NCI-H1048 (cell line): ENCODE measurements at regions not wholly inside any gene's neighbourhood (a gene's known extent, or its start where the extent isn't known, plus 50 kb on each side); places are given as distances from the start of the nearest gene placed in this dataset.

Source experiments
- DNase-seq: peaks from one replicate; lab custom pipeline; 2025; lab: John Stamatoyannopoulos, UW

DNA sequence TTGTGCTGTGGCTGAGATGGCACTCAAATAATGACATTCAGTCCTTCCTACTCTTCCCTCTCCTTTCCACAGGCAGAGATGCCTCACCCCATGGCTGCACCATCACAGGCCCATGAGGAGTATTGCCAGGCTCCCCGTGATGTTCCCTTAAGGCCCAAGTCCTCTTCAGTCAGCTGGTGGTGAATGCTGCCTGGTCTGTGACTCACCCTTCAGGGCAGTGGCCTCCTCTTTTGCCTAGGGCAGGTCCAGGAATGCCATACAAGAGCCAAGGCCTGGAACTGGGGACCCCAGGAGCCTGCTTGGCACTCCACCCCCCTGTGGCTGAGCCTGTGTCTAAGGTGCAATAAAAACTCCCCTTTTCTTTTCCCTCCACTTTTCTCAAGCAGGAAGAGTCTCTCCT is 144.2 kb upstream of the GEMIN8 start:
- DNase-seq, result no peak

GRCh38 chrX:14164828-14165227 is 135.1 kb upstream of the GEMIN8 start:
- no peak for DNase-seq

DNA sequence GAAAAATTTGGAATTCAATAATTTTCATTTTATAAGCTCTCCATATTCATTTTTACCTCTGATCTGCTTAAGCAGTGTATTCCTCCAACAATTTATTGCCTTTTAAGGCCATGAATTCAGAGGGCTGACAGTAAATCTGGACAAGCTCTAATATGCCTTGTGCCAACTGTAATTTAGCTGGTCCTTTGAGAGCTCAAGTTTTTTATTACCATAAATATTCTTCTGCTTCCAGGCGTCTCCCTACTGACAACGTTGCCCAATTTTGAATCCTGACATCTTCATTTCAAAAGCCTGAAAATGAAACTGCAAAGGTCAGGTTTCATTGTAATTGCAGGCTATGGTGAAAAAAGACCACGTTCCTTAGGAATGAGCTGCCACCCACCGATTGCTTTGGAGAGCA is 95.8 kb upstream of the GEMIN8 start:
- no peak for DNase-seq

DNA sequence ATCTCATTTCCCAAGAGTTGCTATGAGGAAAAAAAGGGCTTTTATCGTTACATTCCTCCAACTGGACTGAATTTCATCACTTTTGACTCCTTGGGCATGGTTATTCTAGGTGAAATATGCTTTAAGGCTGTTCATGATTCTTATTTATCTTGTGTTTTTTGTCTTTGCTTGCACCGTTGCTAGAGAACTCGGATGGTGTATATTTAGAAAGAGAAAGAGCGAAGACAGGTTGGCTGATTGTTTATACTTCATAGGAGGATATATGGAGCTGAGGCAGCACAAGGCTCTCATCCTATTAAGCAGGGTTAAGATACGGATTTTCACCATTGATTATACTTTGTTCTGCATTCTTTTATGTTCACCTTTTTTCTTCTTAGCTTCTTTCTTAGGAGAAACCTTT is 94.9 kb upstream of the GEMIN8 start:
- no peak for DNase-seq

DNA sequence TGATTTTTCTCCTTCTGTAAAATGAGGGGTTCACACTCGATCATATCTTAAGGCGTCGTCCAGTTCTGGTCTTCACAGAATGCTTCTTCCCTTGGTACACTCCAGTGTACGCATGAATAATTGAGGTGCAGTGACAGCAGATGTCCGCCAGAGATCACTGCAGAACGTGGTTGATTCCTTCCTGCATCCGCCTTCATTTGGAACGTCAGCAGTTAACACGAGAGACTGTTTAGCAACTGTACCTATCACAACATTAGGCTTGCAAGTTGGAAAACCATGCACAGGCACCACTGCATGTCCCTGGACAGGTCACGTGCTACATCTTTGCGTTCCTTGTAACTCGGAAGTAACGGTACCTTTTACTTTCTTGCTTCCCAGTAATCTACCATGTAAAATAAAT is 66.0 kb upstream of the GEMIN8 start:
- DNase-seq, result no peak

DNA sequence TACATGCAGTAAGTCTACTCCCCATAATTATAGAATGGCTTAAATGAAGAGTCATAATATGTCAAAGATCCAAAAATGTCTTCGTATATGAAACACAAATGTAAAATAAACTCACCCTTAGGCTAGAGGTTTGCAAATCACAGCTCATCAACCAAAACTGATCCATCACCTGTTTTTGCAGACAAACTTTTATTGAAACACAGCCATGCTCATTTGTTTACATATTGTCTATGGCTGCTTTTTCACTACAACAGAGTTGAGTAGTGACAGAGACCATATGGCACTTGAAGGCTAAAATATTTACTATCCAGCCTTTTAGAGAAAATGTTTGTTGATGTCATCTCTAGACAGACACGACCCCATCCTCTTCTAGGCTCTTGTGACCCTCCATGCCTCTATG is 64.5 kb upstream of the GEMIN8 start:
- no peak for DNase-seq

DNA sequence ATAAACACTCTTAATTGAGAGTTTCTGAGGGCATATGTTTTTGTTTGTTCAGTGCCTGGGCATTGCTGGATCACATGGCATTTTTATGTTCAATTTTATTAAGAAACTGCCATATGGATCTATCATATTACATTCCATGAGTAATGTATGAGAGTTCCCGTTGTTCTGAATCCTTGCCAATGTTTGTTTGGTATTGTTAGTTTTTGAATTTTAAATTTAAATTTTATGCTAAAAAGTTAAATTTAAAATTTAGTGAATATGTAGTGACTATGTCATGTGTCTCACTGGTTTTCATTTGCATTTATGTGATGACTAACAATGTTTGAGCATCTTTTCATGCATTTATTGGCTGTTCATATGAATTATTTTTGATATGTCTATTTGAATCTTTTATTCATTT is 54.8 kb upstream of the GEMIN8 start:
- DNase-seq, result no peak

- no peak for DNase-seq
Observed at GRCh38 chrX:14083783-14084182, 54.1 kb upstream of the GEMIN8 start.

GRCh38 chrX:14079891-14080430 is 50.3 kb upstream of the GEMIN8 start:
- DNase-seq, result no peak
